Vagina (tissue), 2 donors: ENCODE measurements at regions not wholly inside any gene's neighbourhood (a gene's known extent, or its start where the extent isn't known, plus 50 kb on each side); places are given as distances from the start of the nearest gene placed in this dataset.

Experiments
- CTCF ChIP-seq, 3 experiments: fragments of 450-650 bp in 2 of 3; fragments of 200-600 bp in 1 of 3; sonication (generic) in 1 of 3; IDR thresholded peaks; one replicate each; pipeline ENCODE4 v1.5.1; 2017 to 2019; ENCODE audit warnings: antibody characterized with exemption in 3 of 3, mild to moderate bottlenecking in 2 of 3, moderate library complexity in 2 of 3
- POLR2AphosphoS5 ChIP-seq, 2 donors: sonication (generic); formaldehyde crosslinking; IDR thresholded peaks; one replicate each; pipeline ENCODE4 v1.9.0; 2017; ENCODE audit warnings: antibody characterized with exemption in 2 of 2, mild to moderate bottlenecking in 2 of 2, low read depth in 1 of 2; ENCODE audit not compliant: insufficient read depth in 1 of 2

- TF ChIP-seq CTCF (IDR thresholded peaks at IDR 0.05) (no peak), POLR2AphosphoS5 (IDR thresholded peaks at IDR 0.05; ENCODE audit: insufficient read depth in 1 of 2, low read depth in 1 of 2) (no peak)
Measured at GRCh38 chr1:60386249-60386648, 312.7 kb upstream of the C1orf87 start.
